ENCODE measurements at regions not wholly inside any gene's neighbourhood (a gene's known extent, or its start where the extent isn't known, plus 50 kb on each side); places are given as distances from the start of the nearest gene placed in this dataset.

DNA sequence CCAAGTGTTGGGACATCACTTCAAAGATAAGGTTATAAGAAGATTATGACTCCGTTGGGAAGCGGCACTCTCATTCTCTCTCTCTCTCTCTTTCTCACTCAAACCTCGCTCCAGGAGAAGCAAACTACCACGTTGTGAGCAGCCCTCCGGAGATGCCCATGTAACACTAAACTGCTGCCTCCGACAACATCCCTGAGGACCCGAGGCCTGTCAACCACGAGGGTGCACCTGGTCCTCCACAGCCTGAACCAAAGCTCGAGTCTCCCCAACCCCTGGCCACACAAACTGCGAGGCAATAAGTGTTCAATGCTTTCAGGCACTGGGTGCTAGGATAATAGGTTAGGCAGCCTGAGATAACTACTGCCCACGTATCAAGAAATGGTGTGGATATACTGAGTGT, 654.5 kb upstream of the ID2 start:
- no peak for DNase-seq

DNA sequence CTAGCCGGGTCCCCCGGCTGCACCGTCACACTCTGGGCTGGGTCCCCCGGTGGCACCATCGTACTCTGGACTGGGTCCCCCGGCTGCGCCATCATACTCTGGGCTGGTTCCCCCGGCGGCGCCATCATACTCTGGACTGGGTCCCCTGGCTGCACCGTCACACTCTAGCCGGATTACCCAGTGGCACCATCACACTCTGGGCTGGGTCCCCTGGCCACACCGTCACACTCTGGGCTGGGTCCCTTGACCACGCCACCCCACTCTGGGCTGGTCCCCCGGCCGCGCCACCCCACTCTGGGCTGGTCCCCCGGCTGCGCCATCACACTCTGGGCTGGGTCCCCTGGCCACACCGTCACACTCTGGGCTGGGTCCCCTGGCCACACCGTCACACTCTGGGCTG, 653.8 kb upstream of the ID2 start:
- no peak for DNase-seq

DNA sequence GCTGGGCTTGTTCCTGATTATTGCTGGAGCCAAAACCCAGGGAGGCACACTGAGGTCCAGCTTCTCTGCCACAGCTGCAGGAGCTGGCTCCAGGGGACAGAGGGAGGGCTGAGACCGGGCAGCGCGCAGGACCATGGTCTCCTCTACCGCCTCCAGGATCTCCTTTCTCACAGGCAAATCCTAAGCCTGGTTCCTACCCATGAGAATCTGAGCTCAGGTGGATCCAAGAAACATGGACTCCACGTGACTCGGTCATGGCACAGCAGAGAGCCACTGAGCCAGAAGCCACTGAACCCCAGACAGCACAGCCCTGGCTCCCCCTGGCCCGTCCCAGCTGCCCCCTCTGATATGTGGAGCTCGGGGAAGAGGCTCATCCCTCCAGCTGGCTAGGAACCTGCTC, 653.4 kb upstream of the ID2 start:
- DNase-seq = no peak

DNA sequence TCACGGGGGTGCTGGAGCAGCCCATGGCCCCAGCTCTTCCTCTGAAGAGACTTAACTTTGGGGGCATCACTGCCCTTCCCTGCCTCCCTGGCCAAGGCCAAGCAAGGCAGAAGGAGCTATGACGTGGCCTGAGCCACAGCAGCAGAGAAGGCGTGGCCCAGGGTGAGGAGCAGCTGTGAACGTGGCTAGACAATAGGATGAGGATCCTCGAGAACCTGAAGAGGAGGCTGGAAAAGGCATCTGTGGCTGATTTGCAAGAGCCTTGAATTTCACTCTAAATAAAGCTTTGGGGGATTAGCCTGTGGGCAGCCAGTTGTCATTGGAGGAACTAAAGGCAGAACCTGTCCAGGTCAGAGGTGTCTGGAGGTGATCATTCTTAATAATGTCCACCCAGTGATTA, 652.9 kb upstream of the ID2 start:
- DNase-seq = no peak

DNA sequence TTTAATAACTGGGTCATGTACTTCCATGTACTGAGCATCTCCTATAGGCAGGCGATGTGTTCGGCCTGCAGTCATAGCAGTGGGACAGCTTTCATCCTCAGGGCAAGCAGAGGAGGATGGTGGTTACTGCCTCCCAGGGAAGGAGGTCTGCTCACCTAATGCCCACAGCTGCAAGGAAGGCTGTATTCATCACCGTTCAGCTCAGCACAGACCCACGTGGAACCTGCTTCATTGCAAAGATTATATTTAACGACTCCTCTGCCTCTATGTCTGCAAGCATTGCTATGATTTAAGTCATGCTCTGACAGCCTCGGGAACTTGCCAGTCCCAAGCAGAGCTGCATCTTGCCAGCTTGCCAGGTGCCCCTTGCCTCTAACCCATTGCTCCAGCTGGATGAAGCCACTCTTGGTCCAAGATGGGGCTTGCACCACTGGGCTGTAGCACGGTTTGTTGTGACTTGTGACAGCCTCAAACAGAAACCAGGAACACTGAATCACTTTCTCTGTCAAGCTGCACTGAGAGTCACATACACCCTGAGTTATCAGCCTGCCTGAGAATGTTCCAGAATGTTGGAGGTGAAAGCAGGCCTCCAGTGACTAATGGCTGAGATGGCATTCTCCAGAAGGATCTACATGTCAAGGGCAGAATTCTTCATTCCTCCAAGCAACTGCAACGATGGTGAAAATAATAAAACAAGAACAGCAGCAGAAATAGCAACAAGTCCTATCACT, 651.1 kb upstream of the ID2 start:
- DNase-seq = no peak

DNA sequence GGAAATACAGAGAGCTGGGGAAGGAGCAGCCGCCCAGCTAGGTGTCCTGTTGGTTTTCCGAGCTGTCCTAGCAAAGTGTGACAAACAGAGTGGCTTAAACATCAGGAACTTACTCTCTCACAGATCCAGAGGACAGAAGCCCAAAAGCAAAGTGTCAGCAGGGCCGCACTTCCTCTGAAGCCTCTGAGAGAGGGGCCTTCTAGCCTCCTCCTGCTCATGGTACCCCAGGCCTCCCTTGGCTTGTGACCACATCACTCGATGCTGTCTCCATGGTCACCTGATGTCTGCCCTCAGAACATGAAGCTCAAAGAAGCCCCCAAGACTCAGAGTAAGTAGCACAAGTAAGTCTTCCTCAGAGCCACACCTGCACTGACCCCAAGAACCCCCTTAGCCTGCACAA, 650.5 kb upstream of the ID2 start:
- DNase-seq = no peak

DNA sequence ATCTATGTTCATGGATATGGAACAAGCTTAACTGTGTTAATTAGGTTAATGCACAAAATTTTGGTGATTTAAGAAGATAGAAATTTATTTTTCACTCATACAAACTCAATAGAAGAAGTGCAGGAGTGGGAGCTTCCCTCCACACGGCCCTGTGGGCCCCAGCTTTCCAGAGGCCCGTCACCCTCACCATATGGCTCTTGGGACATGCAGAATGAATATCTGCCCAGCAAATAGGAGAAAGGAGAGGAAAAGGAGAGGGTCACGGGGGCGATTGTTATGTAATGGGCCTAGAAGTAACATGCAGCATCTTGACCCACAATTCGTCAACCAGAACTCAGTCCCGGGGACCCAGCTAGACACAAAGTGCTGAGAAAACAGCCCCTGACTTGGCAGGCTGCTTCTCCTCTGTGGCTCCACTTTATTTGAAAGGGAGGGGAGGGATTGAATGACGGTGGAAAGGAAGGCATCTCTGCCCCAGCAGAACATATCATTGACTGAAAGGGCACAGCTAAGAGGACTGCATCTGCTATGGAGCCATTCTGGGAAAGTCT, 648.2 kb upstream of the ID2 start:
- no peak for DNase-seq

DNA sequence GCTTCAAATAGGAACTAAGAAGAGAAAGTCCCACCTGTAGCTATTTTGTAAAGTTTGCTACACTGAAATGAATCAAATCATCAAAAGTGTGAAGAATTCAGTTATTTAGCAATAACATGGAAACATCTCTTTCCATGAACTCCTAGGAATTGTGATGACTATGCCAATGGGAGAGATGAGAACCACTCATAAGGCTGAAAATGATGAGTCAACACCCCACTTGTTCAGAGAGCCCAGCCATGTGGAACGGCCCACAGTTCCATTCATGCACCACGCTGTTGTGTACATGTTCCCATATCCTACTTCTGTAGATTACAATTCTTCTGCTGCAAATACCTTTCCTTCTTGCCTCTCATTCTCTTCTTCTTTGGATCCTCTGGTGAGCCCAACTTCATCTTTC, 645.5 kb upstream of the ID2 start:
- no peak for DNase-seq

DNA sequence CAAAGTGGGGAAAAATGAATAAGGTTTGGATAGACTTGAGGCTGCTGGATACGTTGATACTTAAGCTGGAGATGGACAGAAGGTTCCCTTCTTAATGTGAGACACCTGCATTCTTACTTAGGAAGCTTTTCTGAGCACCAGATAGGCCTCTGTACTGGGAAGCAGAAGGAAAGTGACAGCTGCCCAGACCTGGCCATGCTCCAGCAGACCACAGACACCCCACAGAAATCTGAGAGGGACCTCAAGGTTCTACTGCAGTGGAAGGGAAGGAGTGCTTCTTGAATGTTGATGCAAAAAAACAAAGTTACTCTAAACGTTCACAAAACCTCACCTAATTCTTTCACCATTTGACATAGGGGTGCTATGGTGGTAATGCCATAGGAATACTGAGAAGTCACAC, 642.1 kb upstream of the ID2 start:
- DNase-seq = no peak

DNA sequence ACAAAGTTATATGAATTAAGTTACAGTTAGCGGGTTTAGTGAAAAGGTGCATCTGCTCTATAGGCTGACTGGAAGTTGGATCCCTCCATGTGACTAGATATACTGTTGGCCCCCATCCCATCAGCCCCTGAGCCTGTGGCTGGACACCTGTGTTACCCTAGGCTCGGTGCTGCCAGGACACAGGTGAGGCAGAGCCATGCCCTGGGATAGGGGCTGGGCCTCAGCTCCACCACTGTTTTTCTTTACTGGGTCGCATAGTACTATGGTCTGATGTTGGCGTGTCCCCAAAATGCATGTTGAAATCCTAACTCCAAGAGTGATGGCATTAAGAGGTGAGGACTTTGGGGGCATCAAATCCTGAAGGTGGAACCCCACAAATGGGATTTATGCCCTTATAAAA, 638.6 kb upstream of the ID2 start:
- DNase-seq = no peak

DNA sequence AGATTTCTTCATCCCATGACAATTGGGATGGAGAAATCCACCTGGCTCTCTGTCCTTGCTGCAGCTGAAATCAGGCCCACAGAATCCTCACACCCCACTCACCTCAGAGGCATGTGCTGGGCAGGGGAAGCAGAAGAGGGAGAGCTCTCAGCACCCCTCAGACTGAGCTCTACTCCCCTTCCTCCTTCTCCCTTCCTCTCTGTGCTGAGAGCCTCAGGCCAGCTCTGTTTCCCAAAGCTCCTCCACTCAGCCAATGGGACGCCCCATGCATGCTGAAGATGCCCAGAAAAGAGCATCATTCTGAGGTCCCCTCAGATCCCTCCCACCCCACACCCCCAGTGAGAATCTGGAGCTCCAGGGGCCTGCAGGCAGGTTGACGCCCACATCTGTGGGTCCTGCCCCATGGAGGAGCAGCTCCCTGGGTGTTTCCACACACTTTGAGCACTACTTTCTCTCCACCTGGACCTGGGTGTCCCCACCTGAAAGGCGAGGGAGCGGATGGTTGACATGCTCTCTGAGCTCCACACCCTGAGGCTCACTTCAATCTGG, 637.7 kb upstream of the ID2 start:
- DNase-seq = no peak

DNA sequence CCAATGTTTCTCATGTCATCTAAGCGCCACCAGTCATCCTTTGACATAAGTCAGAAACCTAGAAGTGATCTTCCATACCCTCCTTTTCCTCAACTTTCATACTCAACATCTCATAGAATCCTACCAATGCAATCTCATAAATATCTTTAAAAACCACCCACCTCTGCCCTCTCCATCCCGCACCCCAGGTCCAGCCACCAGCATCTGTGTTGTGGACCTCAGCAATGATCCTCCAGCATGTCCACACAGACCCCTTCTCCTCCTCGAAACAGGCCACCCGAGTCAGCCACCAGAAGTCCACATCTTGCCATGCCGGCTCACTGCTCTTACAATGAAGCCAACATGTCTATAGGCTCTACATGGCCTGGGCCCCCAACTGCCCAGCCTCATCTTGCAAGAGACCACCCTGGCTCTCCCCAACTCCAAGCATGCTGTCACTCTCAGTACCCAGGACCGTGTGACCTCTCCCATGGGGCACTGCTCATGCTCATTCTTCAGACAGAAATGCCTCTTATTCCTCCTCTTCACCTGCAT, 636.7 kb upstream of the ID2 start:
- no peak for DNase-seq

DNA sequence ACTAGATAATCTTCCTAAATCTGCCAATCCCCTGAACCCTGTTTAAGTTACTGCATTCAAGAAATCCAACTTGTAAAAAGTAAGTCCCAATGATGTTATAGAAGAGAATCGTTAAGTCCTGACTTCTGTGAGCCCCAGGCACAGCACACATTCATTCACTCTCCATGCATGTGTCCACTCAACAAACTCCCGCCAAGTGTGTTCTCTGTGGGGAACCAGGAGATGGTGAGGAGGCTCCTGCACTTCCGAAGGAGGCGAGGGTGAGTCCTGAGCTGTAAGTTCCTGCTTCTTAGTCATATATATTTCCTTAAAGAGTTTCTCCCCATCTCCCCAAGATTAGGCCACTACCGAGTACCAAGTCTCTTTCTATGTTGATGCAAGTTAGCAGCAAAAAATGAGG, 635.0 kb upstream of the ID2 start:
- DNase-seq = no peak

DNA sequence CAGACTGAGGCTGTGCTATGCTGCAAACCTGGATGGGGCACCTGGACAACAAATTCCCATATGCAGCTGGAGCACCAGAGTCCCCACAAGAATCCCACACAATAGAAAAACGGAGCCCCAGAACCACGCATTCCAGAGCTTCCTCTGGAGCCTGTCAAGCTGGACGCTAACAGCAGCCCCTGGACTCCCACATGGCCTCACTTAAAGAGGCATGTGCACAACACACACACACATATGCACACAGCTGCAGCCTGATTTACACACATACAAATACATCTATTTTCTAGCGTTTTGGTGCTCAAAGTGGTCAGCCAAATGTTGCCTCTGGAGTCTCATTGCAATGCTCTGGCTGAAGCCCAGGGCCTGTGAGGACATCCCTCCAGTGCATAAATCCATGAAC, 632.7 kb upstream of the ID2 start:
- DNase-seq = no peak

DNA sequence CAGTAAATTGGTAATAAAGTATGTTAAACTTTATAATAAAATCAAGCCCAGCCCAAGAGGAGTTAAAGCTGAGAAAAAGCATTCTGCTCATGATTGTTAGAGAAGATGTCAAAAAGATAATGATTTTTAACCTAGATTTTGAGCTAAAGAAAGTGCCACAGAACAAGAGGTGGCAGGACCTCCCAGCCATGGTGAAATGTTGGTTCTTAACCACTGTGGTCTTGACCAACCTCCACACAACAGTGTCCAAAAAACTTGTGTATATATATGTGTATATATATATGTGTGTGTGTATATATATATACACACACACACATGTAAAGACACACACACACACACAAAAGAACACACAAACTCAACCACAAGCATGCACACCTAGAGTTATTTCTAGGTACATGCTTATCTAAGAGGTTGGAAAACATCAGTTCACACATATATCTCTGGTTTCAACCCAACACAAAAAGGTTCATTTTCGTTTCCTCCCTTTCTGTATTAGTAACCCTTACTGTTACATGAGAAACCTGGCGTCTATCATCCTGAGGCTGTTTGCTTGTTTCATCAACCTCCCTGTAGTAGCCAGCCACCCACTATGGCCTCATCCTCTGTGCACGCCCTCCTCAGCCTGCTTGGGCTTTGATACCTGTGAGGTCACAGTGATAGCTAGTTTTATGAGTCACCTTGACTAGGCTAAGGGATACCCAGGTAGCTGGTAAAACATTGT, 631.8 kb upstream of the ID2 start:
- DNase-seq = peak; percentile 65

DNA sequence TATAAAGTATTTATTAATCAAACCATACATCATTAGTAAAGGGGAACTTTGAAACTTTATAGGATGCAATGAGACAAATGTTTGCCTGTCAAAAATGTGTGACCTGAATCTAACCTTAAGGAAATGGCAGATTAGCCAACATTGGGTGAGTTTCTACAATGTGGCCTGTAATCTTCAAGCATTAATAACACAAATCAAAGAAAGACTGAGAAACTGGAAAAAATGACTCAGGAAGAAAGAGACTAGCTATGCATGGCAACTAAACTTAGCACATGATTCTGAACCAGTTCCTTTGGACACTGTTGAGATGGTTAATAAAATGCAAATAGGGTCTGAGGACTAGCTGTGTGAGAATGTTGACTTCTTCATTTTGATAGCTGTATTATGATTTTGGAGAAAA, 628.6 kb upstream of the ID2 start:
- DNase-seq = no peak

DNA sequence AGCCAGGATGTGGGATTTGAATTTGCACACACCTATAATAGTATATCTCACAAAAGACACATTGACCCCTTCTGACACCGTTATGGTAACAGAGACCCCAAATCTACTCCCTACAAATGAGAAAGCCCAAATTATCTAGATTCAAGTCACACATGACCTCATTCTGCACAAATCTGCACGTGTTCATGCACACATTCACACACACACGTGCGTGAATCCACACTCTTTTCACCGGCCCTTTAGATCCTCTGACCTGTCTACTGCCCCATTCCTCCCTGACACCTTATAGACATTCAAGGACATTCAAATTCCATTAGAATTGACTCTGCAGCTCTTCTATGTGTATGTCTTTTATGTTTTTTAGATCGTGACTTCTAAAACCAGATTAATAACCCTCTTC, 627.8 kb upstream of the ID2 start:
- no peak for DNase-seq

DNA sequence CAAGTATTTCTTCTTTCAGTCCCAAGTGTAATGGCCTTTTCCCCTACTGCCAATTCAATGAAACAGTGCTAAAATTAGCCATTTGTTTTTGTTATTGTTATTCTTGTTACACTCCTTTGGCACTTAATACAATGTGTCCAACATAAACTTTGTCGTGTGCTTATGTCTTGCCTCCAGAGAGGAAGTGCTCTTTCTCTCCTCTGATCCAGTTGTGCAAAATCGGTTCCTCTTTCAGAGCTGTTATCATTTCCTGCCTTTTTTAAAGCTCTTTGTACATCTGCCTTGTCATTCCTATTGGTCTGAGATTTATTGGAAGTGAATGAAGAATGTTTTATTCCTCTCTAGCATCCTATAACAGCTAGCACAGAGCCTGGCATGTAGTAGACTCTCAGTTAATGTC, 623.2 kb upstream of the ID2 start:
- no peak for DNase-seq

DNA sequence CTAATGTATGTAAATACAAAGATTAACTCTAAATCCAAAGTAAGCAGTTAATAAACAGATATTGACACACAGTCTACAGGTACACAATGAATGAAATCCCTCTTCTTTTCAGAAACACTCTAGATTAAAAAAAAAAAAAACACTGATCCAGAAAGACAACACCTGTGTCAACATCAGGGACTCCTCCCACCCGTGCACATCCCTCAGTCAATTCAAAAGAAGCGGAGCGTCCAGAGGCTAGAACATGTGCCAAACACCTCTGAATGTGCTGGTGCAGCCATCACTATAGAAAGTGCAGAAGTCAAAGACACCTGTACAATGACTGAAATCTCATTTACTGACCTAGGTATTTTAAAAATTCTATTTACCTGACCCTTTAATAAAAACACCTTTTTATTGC, 622.6 kb upstream of the ID2 start:
- DNase-seq = no peak

DNA sequence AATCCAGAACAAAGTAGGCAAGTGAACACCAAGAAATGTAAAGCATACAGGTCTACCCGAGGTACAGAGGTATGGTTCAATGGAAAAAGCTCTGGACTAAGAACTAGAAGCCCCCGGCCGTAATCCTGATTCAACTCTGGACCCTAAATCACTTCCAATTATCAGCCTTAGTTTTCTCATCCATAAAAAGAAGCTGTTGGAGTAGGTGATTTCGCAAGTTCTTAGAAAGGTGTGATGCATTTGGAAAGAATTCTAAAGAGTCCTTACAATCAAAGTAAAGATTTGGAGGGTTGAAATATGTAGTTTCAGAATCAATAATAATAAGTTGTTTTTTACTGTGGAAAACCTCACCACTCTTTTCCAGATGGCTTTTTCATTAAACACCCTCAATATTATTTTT, 622.1 kb upstream of the ID2 start:
- no peak for DNase-seq

DNA sequence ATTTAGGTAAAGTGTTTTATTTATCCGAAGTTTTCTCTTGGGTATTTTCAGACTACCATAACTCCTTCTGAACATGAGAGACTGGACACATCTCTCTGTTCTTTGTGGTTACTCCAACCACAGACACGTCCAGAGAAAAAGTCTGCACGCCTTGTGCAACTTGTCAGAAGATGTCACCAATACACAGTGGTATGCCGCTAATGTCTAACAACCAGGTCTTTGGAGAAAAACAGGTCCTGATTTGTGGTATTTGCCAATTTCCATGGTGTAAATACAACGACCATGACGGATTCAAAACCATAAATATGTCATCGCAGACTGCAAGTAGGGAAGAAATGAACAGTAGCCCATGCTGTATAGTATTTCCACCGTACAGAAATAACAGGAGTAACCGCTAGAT, 620.6 kb upstream of the ID2 start:
- no peak for DNase-seq

DNA sequence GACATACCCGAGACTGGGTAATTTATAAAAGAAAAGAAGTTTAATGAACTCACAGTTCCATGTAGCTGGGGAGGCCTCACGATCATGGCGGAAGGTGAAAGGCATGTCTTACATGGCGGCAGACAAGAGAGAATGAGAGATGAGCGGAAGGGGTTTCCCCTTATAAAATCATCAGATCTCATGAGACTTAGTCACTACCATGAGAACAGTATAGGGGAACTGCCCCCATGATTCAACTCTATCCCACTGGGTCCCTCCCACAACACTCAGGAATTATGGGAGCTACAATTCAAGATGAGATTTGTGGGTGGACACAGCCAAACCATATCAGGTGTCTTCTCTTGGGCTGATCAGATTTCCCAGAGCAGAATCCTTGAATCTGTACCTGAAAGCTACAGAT, 617.3 kb upstream of the ID2 start:
- DNase-seq = no peak

DNA sequence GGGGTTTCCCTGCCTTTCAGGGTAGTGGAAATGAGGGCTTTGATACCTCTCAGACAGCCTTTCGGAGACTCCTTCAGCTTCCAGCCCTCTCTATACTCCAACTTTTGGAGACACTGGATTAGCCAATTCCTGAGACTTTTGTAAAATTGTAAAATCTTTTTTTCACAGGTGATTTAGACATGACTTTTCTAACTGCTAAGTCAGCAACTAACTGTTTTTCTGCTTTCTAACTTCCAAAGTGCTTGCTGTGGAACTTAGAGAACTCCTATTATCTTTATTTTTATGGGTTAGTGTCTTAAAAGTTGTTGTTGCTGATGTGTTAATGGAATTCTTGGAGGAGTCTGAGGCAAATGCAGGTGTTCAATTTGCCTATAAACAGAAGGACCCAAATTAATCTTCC, 616.7 kb upstream of the ID2 start:
- DNase-seq = no peak

DNA sequence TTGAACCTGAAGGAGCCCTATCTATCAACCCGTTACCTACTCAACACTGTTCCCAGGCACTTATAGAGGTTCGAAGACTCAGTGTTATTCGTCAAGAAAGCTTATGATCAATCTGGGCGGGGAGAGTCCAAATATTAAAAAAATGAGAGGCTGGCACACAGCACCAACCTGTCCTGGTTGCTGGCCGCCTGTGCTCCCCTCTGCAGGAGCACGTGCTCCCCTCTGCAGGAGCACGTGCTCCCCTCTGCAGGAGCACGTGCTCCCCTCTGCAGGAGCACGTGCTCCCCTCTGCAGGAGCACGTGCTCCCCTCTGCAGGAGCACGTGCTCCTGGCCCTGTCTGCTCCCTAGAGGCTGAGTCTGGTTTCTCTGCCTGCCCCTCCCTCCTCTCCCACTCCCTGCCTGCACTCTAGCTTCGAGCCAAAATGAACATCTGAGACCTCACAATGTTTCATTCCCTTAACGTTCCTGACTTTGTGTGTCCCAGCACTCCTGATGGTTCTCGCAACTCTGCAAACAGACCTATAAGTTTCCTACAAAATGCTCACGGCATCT, 614.0 kb upstream of the ID2 start:
- no peak for DNase-seq
